ENCODE measurements at regions not wholly inside any gene's neighbourhood (a gene's known extent, or its start where the extent isn't known, plus 50 kb on each side); places are given as distances from the start of the nearest gene placed in this dataset.

- intact Hi-C loops (cut with micrococcal nuclease), result no loop called here
- H3K4me3 Mint-ChIP-seq (ENCODE audit: unreplicated experiment), result no peak overlapping the region
- POLR2A ChIA-PET, result no interaction called here
- no TSS peak for BruUV-seq (replicated peaks)
- no peaks in the 10 kb centered on the region for H3K27me3 Mint-ChIP-seq (ENCODE audit: insufficient read depth, unreplicated experiment)
- no peaks in the 10 kb centered on the region for H3K36me3 Mint-ChIP-seq (ENCODE audit: insufficient read depth, unreplicated experiment)
- no peak overlapping the region for H3K27ac Mint-ChIP-seq (ENCODE audit: low read depth, unreplicated experiment)
- TF ChIP-seq CTCF (IDR thresholded peaks at IDR 0.05; ENCODE audit: unreplicated experiment), result no peak
- no peaks in the 10 kb centered on the region for H3K9me3 Mint-ChIP-seq (ENCODE audit: unreplicated experiment)
- peaks cover 11% of the 10 kb centered on the region for H3K4me1 Mint-ChIP-seq (ENCODE audit: insufficient read depth, unreplicated experiment)
- CTCF ChIA-PET, result no interaction called here
- DNase-seq (ENCODE audit: unreplicated experiment), result no peak
These were observed 93.1 kb upstream of the SOX4 start for GRCh38 chr6:21500314-21501020.

GRCh38 chr6:21501021-21501354 lies 92.6 kb upstream of the SOX4 start:
- H3K4me3 Mint-ChIP-seq (ENCODE audit: unreplicated experiment), result no peak overlapping the region
- intact Hi-C loops (cut with micrococcal nuclease), result no loop called here
- H3K36me3 Mint-ChIP-seq (ENCODE audit: insufficient read depth, unreplicated experiment), result no peaks in the 10 kb centered on the region
- no peak for DNase-seq (ENCODE audit: unreplicated experiment)
- H3K27ac Mint-ChIP-seq (ENCODE audit: low read depth, unreplicated experiment), result no peak overlapping the region
- H3K4me1 Mint-ChIP-seq (ENCODE audit: insufficient read depth, unreplicated experiment), result peaks cover 11% of the 10 kb centered on the region
- CTCF ChIA-PET, result no interaction called here
- no TSS peak for BruUV-seq (replicated peaks)
- no peak for TF ChIP-seq CTCF (IDR thresholded peaks at IDR 0.05; ENCODE audit: unreplicated experiment)
- no peaks in the 10 kb centered on the region for H3K9me3 Mint-ChIP-seq (ENCODE audit: unreplicated experiment)
- POLR2A ChIA-PET, result no interaction called here
- no peaks in the 10 kb centered on the region for H3K27me3 Mint-ChIP-seq (ENCODE audit: insufficient read depth, unreplicated experiment)

GRCh38 chr6:21501815-21502214 lies 91.7 kb upstream of the SOX4 start:
- peaks cover 11% of the 10 kb centered on the region for H3K4me1 Mint-ChIP-seq (ENCODE audit: insufficient read depth, unreplicated experiment)
- H3K4me3 Mint-ChIP-seq (ENCODE audit: unreplicated experiment), result no peak overlapping the region
- no peak for DNase-seq (ENCODE audit: unreplicated experiment)
- TF ChIP-seq CTCF (IDR thresholded peaks at IDR 0.05; ENCODE audit: unreplicated experiment), result no peak
- no peaks in the 10 kb centered on the region for H3K27me3 Mint-ChIP-seq (ENCODE audit: insufficient read depth, unreplicated experiment)
- H3K36me3 Mint-ChIP-seq (ENCODE audit: insufficient read depth, unreplicated experiment), result no peaks in the 10 kb centered on the region
- intact Hi-C loops (cut with micrococcal nuclease), result no loop called here
- POLR2A ChIA-PET, result interaction anchor here (1.1 kb wide), 1 partner anchor 150 kb away, joined by 3 read pairs; no protein-coding TSS in a partner anchor
- no peak overlapping the region for H3K27ac Mint-ChIP-seq (ENCODE audit: low read depth, unreplicated experiment)
- BruUV-seq (replicated peaks), result no TSS peak
- CTCF ChIA-PET, result no interaction called here
- no peaks in the 10 kb centered on the region for H3K9me3 Mint-ChIP-seq (ENCODE audit: unreplicated experiment)

- no peak for DNase-seq (ENCODE audit: unreplicated experiment)
- Mint-ChIP-seq H3K27me3 (ENCODE audit: insufficient read depth, unreplicated experiment) (no peaks in the 10 kb centered on the region), H3K9me3 (ENCODE audit: unreplicated experiment) (no peaks in the 10 kb centered on the region), H3K4me1 (ENCODE audit: insufficient read depth, unreplicated experiment) (peaks cover 11% of the 10 kb centered on the region), H3K36me3 (ENCODE audit: insufficient read depth, unreplicated experiment) (no peaks in the 10 kb centered on the region), H3K4me3 (ENCODE audit: unreplicated experiment) (no peak overlapping the region), H3K27ac (ENCODE audit: low read depth, unreplicated experiment) (no peak overlapping the region)
- TF ChIP-seq CTCF (IDR thresholded peaks at IDR 0.05; ENCODE audit: unreplicated experiment), result no peak
- CTCF ChIA-PET, result no interaction called here
- no TSS peak for BruUV-seq (replicated peaks)
- POLR2A ChIA-PET, result interaction anchor here (1.1 kb wide), 1 partner anchor 151 kb away, joined by 3 read pairs; no protein-coding TSS in a partner anchor
- intact Hi-C loops (cut with micrococcal nuclease), result no loop called here
These were observed 90.9 kb upstream of the SOX4 start for GRCh38 chr6:21502682-21503081.

Measured in MCF 10A (cell line).